ENCODE measurements at regions not wholly inside any gene's neighbourhood (a gene's known extent, or its start where the extent isn't known, plus 50 kb on each side); places are given as distances from the start of the nearest gene placed in this dataset.
A peak's percentile ranks its signal among the peaks of the same experiment; 100 is the strongest.

- TF ChIP-seq CTCF (IDR thresholded peaks at IDR 0.05; ENCODE audit: poor library complexity, severe bottlenecking) (no peak), EZH2 (IDR thresholded peaks at IDR 0.05; ENCODE audit: borderline replicate concordance, insufficient read depth, low read length, poor library complexity, severe bottlenecking) (no peak), RAD21 (conservative IDR thresholded peaks at IDR 0.05) (no peak), POLR2AphosphoS5 (IDR thresholded peaks at IDR 0.05) (no peak), EP300 (conservative IDR thresholded peaks at IDR 0.05; ENCODE audit: poor library complexity, severe bottlenecking) (peak; percentile 30), REST (IDR thresholded peaks at IDR 0.05; ENCODE audit: borderline replicate concordance) (no peak), MXI1 (conservative IDR thresholded peaks at IDR 0.05; ENCODE audit: poor library complexity, severe bottlenecking) (no peak), TAF1 (IDR thresholded peaks at IDR 0.05; ENCODE audit: low read depth) (no peak)
Observed at GRCh38 chr1:189851806-189852367, 625.8 kb downstream of the BRINP3 start.
